NT2/D1 (cell line): ENCODE measurements at regions not wholly inside any gene's neighbourhood (a gene's known extent, or its start where the extent isn't known, plus 50 kb on each side); places are given as distances from the start of the nearest gene placed in this dataset.

Experiments used
- DNase-seq: peaks from one replicate; pipeline ENCODE4 v3.0.0-alpha.2; 2011; ENCODE audit warnings: low read depth, low spot score
- H3K27me3 ChIP-seq: 2 replicates; pipeline ENCODE4 v1.6.0; 2011; ENCODE audit warnings: mild to moderate bottlenecking; ENCODE audit not compliant: insufficient read length, insufficient read depth
- H3K36me3 ChIP-seq: 2 replicates; pipeline ENCODE4 v1.6.1; 2011; ENCODE audit warnings: mild to moderate bottlenecking, low read length, mixed read lengths; ENCODE audit not compliant: insufficient read depth, insufficient read length
- H3K4me1 ChIP-seq: 2 replicates; pipeline ENCODE4 v1.5.1; 2011; ENCODE audit not compliant: insufficient read depth, insufficient read length
- H3K4me3 ChIP-seq: 2 replicates; pipeline ENCODE4 v1.5.1; 2011; ENCODE audit warnings: low read depth; ENCODE audit not compliant: insufficient read length
- H3K9ac ChIP-seq: 2 replicates; pipeline ENCODE4 v1.6.0; 2011; ENCODE audit warnings: low read depth; ENCODE audit not compliant: insufficient read length
- H3K9me3 ChIP-seq: 2 replicates; pipeline ENCODE4 v1.5.1; 2011; ENCODE audit warnings: mild to moderate bottlenecking, low read length; ENCODE audit not compliant: insufficient read depth
- SUZ12 ChIP-seq: IDR thresholded peaks from 2 replicates; pipeline ENCODE4 v1.6.1; 2011; ENCODE audit not compliant: insufficient read length, insufficient read depth; ENCODE audit errors: extremely low read depth
- YY1 ChIP-seq: IDR thresholded peaks from 2 replicates; pipeline ENCODE4 v1.6.1; 2011; ENCODE audit not compliant: insufficient read length, insufficient read depth
- ZNF274 ChIP-seq: IDR thresholded peaks from 2 replicates; pipeline ENCODE4 v1.6.1; 2011; ENCODE audit warnings: mild to moderate bottlenecking, low read depth, low read length

- H3K36me3 ChIP-seq: no peaks in the 10 kb centered on the region
- no peak for DNase-seq
- TF ChIP-seq YY1 (no peak), ZNF274 (no peak), SUZ12 (no peak)
- H3K27me3 ChIP-seq: no peaks in the 10 kb centered on the region
- no peak overlapping the region for H3K9ac ChIP-seq
- no peaks in the 10 kb centered on the region for H3K9me3 ChIP-seq
- no peaks in the 10 kb centered on the region for H3K4me1 ChIP-seq
- no peak overlapping the region for H3K4me3 ChIP-seq
Measured at GRCh38 chr16:63301349-63301748, 1265.1 kb upstream of the CDH8 start.

- Histone ChIP-seq H3K36me3 (no peaks in the 10 kb centered on the region), H3K9me3 (no peaks in the 10 kb centered on the region), H3K4me3 (no peak overlapping the region), H3K9ac (no peak overlapping the region), H3K4me1 (no peaks in the 10 kb centered on the region), H3K27me3 (no peaks in the 10 kb centered on the region)
- DNase-seq: no peak
- no peak for TF ChIP-seq ZNF274
- TF ChIP-seq YY1: no peak
- no peak for TF ChIP-seq SUZ12
Measured at GRCh38 chr16:63298993-63299392, 1262.8 kb upstream of the CDH8 start.

- H3K4me3 ChIP-seq: no peak overlapping the region
- H3K27me3 ChIP-seq: no peaks in the 10 kb centered on the region
- no peaks in the 10 kb centered on the region for H3K36me3 ChIP-seq
- TF ChIP-seq YY1 (no peak), ZNF274 (no peak), SUZ12 (no peak)
- H3K9ac ChIP-seq: no peak overlapping the region
- H3K4me1 ChIP-seq: peaks cover 1% of the 10 kb centered on the region
- DNase-seq: no peak
- no peaks in the 10 kb centered on the region for H3K9me3 ChIP-seq
Measured at GRCh38 chr16:63292036-63292435, 1255.8 kb upstream of the CDH8 start.

GRCh38 chr16:63289834-63290460 lies 1253.7 kb upstream of the CDH8 start:
- Histone ChIP-seq H3K9me3 (no peaks in the 10 kb centered on the region), H3K4me1 (peaks cover 1% of the 10 kb centered on the region), H3K36me3 (no peaks in the 10 kb centered on the region), H3K9ac (no peak overlapping the region), H3K27me3 (no peaks in the 10 kb centered on the region), H3K4me3 (no peak overlapping the region)
- peak; percentile 59 for DNase-seq
- no peak for TF ChIP-seq YY1
- no peak for TF ChIP-seq ZNF274
- TF ChIP-seq SUZ12: no peak

- Histone ChIP-seq H3K9me3 (no peaks in the 10 kb centered on the region), H3K27me3 (no peaks in the 10 kb centered on the region), H3K36me3 (no peaks in the 10 kb centered on the region), H3K9ac (no peak overlapping the region), H3K4me3 (no peak overlapping the region), H3K4me1 (peaks cover 1% of the 10 kb centered on the region)
- DNase-seq: no peak
- no peak for TF ChIP-seq ZNF274
- TF ChIP-seq SUZ12: no peak
- TF ChIP-seq YY1: no peak
Measured at GRCh38 chr16:63287401-63287800, 1251.2 kb upstream of the CDH8 start.

GRCh38 chr16:63283721-63284120 lies 1247.5 kb upstream of the CDH8 start:
- TF ChIP-seq YY1: no peak
- TF ChIP-seq ZNF274: no peak
- no peak for TF ChIP-seq SUZ12
- Histone ChIP-seq H3K9ac (no peak overlapping the region), H3K4me3 (no peak overlapping the region), H3K9me3 (no peaks in the 10 kb centered on the region), H3K36me3 (no peaks in the 10 kb centered on the region), H3K4me1 (no peaks in the 10 kb centered on the region), H3K27me3 (no peaks in the 10 kb centered on the region)
- no peak for DNase-seq

- H3K4me3 ChIP-seq: no peak overlapping the region
- no peaks in the 10 kb centered on the region for H3K27me3 ChIP-seq
- DNase-seq: no peak
- no peak for TF ChIP-seq ZNF274
- no peak for TF ChIP-seq YY1
- no peak for TF ChIP-seq SUZ12
- H3K9ac ChIP-seq: no peak overlapping the region
- peaks cover 5% of the 10 kb centered on the region; the same call in 1 of the 2 replicates for H3K9me3 ChIP-seq
- H3K4me1 ChIP-seq: no peaks in the 10 kb centered on the region
- no peaks in the 10 kb centered on the region for H3K36me3 ChIP-seq
Measured at GRCh38 chr16:63244631-63245030, 1208.4 kb upstream of the CDH8 start.
